Stimulated activated CD4-positive, alpha-beta T cell treated with anti-CD3 and anti-CD28 coated beads, Interleukin-4, amount 100 ng/mL, for 1 hour (primary cell): ENCODE measurements at regions not wholly inside any gene's neighbourhood (a gene's known extent, or its start where the extent isn't known, plus 50 kb on each side); places are given as distances from the start of the nearest gene placed in this dataset.
"Not testable (repeated sequence)": the region's sequence is repeated elsewhere in the genome, so short reads cannot be mapped to it uniquely, and the experiment has no call there.

ENCODE experiments used
- DNase-seq: peaks from one replicate; pipeline ENCODE4 v3.0.0-alpha.2; 2020

DNA sequence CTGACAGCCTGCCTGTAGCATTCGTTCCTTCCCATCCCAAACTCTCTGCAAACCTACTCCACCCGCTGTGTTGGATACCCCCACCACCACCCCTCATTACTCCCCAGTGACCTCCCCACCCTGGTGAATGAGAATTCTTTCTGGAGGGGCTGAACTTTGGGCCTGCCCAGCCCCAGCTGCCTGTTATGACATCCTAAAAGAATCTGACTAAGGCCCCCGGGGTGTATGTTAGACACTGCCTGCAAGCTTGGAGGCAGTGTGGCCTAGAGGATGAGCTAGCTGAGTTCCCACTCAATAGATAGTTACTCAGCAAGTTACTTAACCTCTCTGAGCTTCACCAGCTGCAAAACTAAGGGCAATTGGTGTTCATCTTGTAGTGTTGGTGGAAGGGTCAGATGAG, 110.2 kb upstream of the FGGY start:
- no peak for DNase-seq

DNA sequence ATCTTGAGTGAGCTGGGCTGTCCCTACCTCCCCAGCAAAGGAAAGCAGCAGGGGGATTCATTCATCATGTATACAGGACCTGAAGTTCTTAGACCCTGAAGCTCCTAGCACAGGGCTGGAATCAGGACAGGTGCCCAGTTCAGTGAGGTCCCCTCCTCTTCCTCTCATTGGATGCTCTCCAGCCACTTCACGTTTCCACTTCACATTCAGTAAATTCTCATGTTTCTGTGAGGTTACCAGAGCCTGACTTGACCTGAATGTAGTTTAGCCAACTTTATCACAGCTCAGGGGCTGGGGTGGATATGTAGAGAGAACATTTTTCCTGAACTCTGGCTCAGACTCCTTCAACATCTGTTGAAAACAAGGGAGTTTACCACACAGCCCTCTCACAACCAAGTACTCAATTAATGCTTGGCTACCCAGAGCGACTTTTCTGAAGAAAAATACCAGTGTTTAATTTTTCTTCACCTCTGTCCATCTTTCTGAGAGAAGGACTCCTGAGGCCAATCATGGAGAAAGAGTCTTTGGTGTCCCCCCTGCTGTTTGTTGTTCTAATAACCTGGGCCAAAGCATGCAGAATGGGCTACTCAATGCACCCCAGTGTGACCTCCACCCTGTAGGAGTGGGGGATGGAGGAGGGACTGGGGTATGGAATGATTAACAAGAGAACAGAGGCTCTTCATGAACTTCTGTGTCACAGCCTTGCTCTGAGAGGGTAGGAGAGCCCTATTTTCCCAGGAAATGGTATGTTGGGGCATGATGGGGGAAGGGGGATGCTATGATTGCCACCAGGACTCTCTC, 108.3 kb upstream of the FGGY start:
- DNase-seq = no peak

DNA sequence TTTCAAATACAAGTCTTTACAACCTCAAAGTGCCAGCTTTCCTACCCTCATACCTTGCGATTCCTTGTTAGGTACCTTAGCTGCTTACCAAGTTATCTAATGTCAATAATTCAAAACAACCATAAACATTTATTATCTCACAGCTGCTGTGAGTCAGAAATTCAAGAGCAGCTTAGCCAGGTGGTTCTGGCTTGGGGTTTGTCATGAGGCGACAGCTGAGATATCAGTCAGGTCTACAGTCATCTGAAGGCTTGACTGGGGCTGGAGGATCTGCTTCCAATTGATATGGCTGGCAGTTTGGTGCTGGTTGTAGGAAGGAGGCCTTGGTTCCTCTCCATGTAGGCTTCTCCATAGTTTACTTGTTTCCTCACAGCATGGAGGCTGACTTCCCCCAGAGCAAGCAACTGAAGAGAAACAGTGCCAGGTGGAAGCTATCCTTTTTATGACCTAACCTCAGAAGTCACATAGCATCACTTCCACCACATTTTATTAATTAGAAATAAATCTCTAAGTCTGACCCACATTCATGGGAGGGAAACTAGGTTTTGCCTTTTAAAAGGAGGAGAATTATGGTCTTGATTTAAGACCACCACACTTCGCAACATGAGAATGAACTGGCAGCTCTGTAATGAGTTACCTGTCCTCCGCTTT, 103.3 kb upstream of the FGGY start:
- no peak for DNase-seq

DNA sequence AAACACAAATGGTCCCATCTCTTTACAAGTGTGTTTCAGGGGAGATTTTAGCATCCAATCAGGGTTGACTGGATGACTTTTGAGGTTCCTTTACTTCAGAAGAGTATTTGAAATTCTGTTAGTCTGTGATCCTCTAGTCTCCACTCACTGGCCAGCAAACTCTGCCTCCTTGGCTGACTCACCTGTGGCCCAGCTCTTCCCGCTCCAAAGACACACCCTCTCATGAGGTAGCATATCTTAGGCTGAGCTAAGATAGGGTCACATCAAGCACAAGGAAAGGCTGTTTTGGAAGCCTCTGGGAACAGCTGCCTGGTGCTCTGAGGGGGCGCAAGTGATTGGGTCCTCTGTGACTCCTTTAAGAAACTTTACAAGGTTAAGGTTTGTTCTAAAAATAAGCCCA, 102.3 kb upstream of the FGGY start:
- DNase-seq = no peak

DNA sequence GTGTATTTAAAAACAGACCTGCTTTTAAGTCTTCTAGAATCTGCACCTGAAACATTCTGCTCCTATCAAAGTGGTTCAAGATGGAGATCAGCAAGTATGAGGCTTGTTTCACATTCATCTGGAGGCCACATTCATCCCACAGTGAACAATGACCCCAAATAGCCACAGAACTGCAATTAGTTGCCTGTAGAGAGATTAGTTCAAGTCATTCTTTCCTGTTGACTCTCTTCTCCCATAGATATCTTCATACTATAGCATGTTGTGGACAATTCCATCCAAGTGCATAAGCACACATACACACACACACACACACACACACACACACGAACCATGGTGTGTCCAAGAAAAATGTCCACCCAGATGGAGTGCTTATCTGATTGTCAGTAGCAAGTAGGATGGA, 101.7 kb upstream of the FGGY start:
- DNase-seq = no peak

DNA sequence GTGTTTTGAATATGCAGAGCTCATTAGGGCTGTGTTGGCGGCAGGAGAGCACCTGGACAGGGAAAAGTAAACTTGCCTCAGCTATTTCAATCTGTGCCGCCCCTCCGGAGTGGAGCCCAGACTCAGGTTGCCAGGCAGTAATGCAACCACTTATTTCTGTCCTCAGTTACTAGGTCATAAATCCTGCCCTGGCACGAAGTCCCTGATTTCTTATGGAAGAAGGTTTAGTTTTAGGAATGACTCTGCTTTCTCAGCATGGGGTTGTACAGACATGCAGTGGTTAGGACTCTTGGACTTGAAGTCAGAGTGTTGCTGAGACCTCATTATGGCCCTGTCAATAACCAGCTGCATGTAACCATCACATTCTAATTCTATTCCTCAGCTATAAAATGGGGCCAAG, 98.3 kb upstream of the FGGY start:
- no peak for DNase-seq

DNA sequence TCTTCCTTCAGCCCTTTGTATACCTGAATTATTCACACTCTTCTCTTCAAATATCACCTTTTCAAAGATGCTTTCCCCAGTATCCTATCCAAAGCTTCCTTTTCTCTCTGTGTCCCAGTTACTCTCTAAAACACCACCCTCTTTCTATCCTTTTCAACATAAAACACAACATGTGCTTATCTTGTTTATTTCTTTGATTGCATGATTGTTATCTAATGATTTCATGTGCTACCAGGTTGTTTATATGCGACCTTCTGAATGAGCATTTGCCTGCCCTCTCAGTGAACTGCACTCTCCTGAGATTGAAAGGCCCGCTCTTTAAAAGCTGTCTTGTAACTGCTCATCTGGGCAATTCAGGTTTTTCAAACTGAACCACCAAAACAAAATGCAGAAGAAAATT, 97.7 kb upstream of the FGGY start:
- DNase-seq = no peak

DNA sequence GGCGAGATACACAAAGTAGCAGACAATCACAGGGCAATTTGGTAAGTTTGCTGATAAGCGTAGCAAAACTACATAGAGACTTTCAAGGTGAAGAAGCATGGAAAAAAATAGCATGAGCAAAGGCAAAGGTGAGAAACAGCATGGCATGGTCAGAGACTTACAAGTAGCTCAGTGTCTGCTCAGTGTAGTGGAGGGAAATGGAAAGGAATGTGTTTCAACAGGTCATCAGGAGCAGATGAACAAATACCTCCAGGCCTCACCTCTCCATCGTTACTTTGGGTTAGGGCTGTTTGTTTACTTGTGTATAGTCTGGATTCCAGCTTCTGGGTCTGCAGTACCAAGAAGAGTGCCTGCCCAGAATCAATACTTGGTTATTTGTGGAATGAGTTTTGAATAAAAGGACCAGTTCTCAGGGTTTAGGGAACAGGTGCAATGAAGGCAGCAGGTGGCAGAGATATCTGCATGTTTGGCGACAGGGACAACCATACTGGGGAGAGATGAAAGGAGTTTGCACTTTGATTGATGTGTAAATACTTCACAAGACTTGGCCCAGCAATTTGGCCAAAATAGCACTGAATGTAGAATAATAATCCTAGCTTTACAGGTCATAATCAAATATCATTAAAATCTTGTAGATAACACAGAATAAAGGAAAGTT, 97.0 kb upstream of the FGGY start:
- no peak for DNase-seq

DNA sequence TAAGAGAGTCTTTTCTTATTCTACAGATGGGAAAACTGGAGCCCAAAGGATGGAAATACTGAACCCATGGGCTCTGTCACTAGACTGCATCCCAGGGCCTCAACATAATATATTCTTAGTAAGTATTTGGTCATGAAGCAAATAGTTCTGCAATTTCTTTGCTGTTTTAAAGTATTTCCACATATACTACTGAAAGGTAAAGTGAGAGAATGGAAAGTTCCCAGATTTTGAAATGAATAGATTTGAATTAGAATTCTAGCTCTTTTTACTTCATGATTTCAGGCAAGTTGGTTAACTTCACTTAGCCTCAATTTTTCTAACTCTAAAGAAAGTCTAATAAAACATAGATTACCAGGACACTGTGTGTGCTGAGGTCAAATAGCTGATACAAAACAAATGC, 95.6 kb upstream of the FGGY start:
- no peak for DNase-seq

DNA sequence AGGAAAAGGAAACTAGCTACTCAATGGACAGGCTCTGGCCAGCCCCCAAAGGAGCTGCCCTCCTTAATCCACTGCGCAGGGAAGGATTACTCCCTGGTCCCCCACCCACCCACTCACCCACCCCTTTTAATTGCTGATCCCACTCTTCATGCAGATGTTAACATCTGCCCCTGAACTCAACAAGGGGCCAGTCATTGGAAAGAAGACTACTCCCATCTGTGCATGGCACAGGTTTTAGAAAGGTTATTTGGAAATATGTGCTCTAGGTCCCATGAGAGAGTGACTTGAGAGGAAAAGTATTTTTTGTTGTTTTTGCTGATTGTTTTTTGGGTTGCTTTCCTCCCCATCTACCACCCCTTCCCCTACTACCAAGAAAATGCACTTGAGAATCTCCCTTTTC, 94.4 kb upstream of the FGGY start:
- DNase-seq = no peak

DNA sequence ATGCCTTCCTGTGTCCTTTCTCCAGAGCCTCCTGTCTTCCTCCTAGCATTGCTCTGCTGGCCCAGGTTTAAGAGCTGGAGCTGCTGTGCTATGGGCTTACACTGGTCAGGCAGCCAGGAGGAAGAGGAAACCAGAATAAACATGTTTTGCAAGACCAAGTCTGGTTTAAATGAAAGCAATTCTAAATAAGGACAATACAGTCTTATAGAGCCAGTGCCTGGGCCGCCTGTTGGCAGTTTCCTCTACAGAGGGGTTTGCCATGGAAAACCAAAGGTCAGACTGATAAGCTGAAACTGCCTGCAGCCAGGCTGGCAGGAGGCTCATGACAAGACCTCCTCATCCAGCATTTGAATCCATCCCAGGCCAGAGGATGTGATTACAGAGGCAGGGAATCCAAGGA, 92.9 kb upstream of the FGGY start:
- no peak for DNase-seq

DNA sequence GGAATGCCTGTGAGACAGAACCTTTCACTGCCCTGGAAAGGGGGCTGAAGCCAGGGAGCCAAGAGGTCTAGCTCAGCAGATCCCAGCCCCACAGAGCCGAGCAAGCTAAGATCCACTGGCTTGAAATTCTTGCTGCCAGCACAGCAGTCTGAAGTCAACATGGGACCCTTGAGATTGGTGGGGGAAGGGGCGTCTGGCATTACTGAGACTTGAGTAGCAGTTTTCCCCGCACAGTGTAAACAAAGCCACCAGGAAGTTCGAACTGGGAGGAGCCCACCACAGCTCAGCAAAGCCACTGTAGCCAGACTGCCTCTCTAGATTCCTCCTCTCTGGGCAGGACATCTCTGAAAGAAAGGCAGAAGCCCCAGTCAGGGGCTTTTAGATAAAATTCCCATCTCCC, 90.3 kb upstream of the FGGY start:
- not testable (repeated sequence) for DNase-seq

DNA sequence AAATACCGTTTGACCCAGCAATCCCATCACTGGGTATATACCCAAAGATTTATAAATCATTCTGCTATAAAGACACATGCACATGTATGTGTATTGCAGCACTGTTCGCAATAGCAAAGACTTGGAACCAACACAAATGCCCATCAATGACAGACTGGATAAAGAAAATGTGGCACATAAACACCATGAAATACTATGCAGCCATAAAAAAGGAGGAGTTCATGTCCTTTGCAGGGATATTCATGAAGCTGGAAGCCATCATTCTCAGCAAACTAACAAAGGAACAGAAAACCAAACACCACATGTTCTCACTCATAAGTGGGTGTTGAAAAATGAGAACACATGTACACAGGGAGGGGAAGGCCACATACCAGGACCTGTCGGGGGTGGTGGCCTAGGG, 86.5 kb upstream of the FGGY start:
- not testable (repeated sequence) for DNase-seq

DNA sequence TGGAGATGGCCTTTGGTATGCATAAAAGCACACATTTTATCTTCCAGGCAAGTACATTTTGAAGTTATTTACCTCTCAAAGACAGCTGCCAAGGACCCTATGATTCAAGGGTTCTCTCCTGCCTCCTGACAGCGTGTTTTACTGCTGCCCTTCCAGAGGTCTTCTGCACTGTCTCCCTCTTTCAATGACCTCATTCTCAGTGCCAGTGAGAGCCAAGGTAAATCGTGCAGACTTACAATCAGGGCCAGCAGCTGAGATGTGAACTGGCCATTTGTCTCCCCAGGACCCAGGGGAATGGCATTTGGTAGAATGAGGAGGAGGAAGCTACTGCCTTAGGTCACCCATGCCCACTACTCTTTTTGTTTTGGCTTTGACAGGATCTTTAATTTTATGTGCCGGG, 84.2 kb upstream of the FGGY start:
- DNase-seq = no peak

DNA sequence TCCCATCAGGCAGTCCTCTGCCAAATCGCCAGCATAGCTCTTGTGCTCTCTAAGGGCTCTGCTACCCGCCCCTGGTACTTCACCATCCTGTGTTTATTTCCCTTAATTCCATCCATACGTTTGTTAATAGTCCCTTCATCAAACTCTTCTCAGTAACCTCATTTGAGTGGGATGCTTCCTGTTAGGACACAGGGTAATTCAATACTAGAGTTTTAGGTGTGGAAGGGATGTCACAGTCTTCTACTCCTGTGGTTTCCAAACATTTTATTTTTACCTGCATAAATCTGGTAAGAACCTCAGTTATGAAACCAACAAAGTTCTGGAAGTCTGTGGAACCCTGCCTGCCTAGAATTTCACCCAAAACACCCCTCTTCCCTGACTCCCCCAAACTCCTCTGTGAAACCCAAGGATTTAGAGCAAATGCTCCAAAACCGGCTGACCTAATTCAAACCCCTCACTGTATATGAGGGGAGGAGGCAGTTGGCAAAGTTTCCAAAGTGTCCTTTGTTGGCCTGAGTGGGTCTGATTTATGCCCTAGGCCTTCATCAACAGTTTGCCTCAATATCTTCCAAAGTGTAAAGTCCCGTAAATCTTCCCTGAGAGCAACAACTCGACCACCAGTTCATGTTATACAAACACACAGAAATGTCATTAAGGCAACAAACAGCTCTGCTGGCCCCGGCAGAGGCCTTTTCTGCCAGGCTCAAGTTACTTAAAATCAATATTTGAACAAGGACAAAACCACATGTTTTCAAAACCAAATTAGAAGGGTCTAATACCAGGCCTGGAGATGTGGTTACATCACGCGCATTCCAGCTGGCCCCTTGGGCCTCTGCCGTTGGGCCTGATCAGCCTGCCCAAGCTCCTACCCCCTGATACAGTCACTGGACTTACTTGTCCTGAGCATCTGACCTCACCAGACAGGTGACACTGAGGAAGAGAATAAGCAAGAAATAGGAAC, 82.4 kb upstream of the FGGY start:
- no peak for DNase-seq

DNA sequence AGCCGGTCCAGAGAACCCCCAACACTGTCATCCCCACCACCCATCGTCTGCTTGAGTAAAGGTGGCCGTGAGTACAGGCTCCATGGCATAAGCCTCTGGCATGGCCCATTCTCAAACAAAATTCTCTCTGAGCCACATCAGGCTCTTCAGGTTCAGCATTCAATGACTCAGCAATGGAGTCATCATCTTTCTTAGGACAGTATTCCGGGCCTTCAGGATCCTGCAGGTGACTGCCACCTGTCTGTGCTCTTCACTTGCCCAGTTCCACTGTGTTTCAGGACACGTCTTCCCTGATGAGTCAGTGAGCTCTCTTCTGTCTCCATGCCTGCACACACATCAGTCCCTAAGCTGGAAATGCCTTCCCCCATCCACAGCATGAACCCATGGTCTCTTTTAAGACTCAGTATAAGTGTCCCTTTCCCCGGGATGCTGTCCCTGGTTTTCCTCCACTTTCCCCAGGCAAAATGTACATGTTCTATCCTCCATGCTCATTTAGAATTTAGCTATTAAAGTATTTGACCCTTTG, 81.1 kb upstream of the FGGY start:
- DNase-seq = no peak

DNA sequence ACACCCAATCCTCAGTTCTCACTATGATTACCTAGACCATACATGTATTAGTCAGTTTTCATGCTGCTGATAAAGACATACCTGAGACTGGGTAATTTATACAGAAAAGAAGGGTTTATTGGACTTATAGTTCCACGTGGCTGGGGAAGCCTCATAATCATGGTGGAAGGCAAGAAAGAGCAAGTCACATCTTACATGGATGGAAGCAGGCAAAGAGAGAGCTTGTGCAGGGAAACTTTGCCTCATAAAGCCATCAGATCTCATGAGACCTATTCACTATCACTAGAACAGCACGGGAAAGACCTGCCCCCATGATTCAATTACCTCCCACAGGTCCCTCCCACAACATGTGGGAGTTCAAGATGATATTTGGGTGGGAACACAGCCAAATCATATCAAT, 79.5 kb upstream of the FGGY start:
- DNase-seq = not testable (repeated sequence)

DNA sequence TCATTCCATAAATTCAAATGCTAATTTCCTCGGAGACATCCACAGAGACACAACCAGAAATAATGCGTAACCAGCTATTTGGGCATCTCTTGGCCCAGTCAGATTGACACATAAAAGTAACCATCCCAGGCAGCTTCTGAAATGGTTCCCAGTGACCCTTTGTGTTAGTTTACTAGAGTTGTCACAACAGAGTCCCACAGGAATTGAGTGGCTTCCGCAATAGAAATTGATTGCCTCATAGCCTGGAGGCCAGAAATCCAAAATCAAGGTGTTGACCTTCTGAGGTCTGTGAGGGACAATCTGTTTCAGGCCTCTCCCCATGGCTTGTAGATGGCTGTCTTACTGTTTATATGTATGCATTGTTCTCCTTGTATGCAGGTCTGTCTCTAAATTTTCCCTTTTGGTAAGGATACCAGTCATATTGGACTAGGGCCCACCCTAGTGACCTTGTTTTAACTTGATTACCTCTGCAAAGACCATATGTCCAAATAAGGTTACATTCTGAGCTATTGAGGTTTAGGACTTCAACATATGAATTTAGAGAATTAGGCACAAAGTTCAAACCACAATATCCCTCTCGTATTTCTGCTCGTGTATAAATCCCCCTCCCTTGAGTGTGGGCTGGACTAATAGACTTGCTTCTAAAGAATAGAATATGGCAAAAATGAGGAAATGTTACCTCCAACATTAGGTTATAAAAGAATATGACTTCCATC, 78.2 kb upstream of the FGGY start:
- no peak for DNase-seq

DNA sequence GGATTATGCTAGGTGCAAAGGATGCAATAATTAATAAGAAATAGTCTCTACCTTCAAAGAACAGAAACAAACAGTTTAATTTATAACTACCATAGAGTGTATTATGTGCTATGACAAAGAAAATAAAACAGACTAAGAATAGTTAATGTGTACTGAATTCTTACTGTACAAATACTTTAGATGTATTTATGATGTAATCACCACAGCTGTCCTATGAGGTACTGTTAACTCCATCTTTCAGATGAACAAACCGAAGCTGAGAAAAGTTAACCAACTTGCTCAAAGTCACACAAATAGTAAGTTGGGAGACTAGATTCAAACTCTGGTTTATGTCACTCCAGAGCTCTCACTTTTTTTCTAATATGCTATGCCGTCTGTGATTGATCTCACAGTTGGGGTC, 77.0 kb upstream of the FGGY start:
- DNase-seq = no peak

DNA sequence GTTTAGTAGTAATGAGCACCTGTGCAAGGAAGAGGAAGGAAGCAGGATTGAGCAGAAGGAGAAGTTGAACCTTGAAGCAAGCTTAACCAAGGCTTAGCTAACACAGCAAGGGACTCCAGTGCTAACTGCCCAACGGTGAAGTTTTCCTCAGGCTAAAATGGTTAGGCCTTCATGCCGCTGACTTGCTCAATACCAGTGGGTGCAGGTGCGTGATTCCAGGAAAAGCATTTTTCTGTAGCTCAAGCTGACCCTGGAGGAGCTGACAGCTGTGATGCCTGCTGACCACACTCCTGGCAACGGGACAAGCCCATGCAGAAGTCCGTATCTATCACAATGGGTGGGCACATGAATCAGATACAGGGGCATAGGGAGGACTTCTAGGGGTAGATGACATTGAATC, 76.5 kb upstream of the FGGY start:
- no peak for DNase-seq

DNA sequence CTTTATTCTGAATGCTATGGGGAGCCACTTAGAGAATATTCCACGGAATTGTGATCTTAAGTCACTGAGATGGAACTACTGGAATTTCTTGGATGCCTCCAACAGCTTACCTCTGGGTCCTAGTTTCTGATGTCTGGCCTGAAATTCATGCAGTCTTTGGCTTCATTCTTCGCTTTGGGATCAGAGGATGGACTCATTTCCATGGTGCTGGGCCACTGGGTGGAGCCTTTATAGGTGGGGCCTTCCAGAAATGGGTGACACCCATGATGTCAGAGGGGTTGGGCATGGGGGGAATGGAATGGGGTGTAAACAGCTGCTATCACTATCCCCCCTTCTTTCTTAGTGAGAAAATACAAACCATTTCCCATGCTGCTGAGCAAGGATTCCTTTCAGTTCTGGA, 73.7 kb upstream of the FGGY start:
- DNase-seq = no peak

DNA sequence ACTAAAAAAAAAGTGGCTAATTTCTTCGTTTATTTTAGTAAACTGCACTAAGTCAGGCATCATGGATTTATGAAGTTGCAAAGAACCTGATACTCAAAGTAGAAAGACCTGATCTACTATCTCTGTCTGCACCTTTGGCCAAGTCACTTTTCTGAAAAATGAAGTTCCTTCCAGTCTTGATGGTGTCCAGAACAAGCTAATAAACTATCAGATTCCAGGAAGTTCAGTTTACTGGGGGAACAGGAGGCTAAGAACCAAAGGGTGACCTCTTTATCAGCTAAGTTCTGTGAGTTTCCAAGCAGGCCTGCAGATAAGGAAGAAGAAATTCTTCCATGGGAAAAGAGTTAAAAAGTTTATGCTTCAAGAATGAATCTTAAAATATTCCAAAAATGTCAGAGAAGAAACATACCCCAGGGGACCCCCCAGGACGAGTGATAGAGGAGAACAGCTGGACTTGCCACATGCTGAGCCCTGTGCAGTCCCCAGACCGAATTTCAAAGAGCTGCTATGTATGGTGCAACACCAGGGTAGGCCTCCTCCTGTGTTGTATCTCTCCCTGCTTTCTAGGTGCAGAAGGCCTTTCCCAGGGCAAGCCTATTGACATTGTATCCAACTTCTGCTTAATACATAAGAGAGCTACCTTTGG, 72.8 kb upstream of the FGGY start:
- no peak for DNase-seq
